ENCODE measurements at regions not wholly inside any gene's neighbourhood (a gene's known extent, or its start where the extent isn't known, plus 50 kb on each side); places are given as distances from the start of the nearest gene placed in this dataset.

- TF ChIP-seq POLR2AphosphoS5 (IDR thresholded peaks at IDR 0.05; ENCODE audit: low read depth, low read length) (no peak), SIN3A (IDR thresholded peaks at IDR 0.05; ENCODE audit: borderline replicate concordance, insufficient read depth, low read length) (no peak), TAF1 (IDR thresholded peaks at IDR 0.05; ENCODE audit: borderline replicate concordance, insufficient read depth, low read length) (no peak), FOXP2 (optimal IDR thresholded peaks at IDR 0.05; ENCODE audit: borderline replicate concordance, extremely low read depth, extremely low read length, insufficient read depth) (no peak)
- TF ChIP-seq, protein P1, sequence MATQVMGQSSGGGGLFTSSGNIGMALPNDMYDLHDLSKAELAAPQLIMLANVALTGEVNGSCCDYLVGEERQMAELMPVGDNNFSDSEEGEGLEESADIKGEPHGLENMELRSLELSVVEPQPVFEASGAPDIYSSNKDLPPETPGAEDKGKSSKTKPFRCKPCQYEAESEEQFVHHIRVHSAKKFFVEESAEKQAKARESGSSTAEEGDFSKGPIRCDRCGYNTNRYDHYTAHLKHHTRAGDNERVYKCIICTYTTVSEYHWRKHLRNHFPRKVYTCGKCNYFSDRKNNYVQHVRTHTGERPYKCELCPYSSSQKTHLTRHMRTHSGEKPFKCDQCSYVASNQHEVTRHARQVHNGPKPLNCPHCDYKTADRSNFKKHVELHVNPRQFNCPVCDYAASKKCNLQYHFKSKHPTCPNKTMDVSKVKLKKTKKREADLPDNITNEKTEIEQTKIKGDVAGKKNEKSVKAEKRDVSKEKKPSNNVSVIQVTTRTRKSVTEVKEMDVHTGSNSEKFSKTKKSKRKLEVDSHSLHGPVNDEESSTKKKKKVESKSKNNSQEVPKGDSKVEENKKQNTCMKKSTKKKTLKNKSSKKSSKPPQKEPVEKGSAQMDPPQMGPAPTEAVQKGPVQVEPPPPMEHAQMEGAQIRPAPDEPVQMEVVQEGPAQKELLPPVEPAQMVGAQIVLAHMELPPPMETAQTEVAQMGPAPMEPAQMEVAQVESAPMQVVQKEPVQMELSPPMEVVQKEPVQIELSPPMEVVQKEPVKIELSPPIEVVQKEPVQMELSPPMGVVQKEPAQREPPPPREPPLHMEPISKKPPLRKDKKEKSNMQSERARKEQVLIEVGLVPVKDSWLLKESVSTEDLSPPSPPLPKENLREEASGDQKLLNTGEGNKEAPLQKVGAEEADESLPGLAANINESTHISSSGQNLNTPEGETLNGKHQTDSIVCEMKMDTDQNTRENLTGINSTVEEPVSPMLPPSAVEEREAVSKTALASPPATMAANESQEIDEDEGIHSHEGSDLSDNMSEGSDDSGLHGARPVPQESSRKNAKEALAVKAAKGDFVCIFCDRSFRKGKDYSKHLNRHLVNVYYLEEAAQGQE (IDR thresholded peaks at IDR 0.05; ENCODE audit: insufficient read depth in 1 of 2, low read depth in 2 of 2, low read length in 2 of 2): no peak
Observed at GRCh38 chr18:22737054-22737453, 196.1 kb upstream of the RBBP8 start.

DNA sequence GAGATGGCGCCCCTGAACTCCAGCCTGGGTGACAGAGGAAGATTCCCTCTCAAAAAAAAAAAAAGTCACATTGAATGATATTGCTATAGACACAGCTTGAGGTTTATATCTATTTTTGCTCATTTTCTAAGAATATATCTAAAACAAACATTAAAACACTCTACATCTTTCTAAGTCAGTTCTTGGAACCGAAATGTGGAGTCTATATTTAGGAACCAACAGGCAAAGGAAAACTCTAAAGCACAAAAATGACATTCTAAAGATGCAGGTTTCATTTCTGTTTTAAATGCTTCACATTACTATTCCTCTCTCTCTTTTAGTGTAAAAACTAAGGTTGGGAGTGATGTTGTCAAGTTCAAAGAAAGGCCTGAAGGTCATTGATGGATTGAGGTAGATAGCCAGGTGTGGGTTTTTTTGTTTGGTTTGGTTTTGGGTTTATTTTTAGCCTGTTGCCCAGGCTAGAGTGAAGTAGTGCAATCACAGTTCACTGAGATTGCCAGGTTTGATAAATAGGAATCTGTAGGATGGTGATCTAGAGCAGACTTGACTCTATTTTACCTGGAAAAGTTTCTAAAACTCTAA, 194.0 kb upstream of the RBBP8 start:
- no peak for TF ChIP-seq FOXP2 (optimal IDR thresholded peaks at IDR 0.05; ENCODE audit: borderline replicate concordance, extremely low read depth, extremely low read length, insufficient read depth)
- TF ChIP-seq, protein P1 (IDR thresholded peaks at IDR 0.05; ENCODE audit: insufficient read depth in 1 of 2, low read depth in 2 of 2, low read length in 2 of 2): no peak
- TF ChIP-seq SIN3A (IDR thresholded peaks at IDR 0.05; ENCODE audit: borderline replicate concordance, insufficient read depth, low read length): no peak
- no peak for TF ChIP-seq TAF1 (IDR thresholded peaks at IDR 0.05; ENCODE audit: borderline replicate concordance, insufficient read depth, low read length)
- TF ChIP-seq POLR2AphosphoS5 (IDR thresholded peaks at IDR 0.05; ENCODE audit: low read depth, low read length): no peak

GRCh38 chr18:22739789-22740188, 193.3 kb upstream of the RBBP8 start:
- TF ChIP-seq POLR2AphosphoS5 (IDR thresholded peaks at IDR 0.05; ENCODE audit: low read depth, low read length): no peak

DNA sequence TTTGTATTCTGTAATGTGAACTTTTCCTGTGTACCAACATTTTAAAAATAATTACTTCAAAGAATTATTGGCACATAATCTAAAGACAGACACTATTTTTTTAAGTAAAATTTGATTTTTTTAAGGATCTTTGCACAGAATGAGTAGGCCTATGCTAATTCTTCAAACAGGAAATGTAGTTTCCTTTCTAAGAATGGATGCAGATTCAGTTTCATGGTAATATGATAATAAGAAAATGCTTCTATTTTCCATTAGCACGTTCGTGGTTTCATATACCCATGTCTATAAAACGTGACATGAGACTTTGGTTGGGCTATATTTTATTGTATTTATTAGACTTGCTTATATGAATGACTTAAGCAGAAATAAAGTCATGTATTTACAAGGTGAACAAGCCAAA, 191.8 kb upstream of the RBBP8 start:
- TF ChIP-seq POLR2AphosphoS5 (IDR thresholded peaks at IDR 0.05; ENCODE audit: low read depth, low read length): no peak
- TF ChIP-seq, protein P1 (IDR thresholded peaks at IDR 0.05; ENCODE audit: insufficient read depth in 1 of 2, low read depth in 2 of 2, low read length in 2 of 2): no peak
- no peak for TF ChIP-seq SIN3A (IDR thresholded peaks at IDR 0.05; ENCODE audit: borderline replicate concordance, insufficient read depth, low read length)
- no peak for TF ChIP-seq FOXP2 (optimal IDR thresholded peaks at IDR 0.05; ENCODE audit: borderline replicate concordance, extremely low read depth, extremely low read length, insufficient read depth)
- no peak for TF ChIP-seq TAF1 (IDR thresholded peaks at IDR 0.05; ENCODE audit: borderline replicate concordance, insufficient read depth, low read length)

DNA sequence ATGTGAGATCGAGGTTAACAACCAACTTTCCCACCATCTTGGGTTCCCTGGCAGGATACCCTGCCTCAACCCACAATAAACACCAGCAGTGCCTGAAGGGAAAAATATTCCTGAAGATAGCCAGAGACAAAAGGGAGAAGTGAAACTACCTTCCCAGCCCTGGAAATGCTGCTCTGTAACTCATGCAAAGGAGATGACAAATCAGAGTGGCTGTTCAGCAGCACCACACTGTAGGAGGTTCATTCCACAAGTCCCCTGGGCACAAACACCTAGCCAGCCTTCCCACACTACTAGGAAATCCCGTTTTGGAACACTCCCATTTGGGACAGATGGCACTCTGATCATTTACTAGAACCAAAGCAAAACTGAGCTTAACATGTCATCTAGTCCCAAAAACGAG, 190.7 kb upstream of the RBBP8 start:
- TF ChIP-seq, protein P1 (IDR thresholded peaks at IDR 0.05; ENCODE audit: insufficient read depth in 1 of 2, low read depth in 2 of 2, low read length in 2 of 2): no peak
- no peak for TF ChIP-seq SIN3A (IDR thresholded peaks at IDR 0.05; ENCODE audit: borderline replicate concordance, insufficient read depth, low read length)
- no peak for TF ChIP-seq POLR2AphosphoS5 (IDR thresholded peaks at IDR 0.05; ENCODE audit: low read depth, low read length)
- TF ChIP-seq TAF1 (IDR thresholded peaks at IDR 0.05; ENCODE audit: borderline replicate concordance, insufficient read depth, low read length): no peak
- no peak for TF ChIP-seq FOXP2 (optimal IDR thresholded peaks at IDR 0.05; ENCODE audit: borderline replicate concordance, extremely low read depth, extremely low read length, insufficient read depth)
